ENCODE measurements at regions not wholly inside any gene's neighbourhood (a gene's known extent, or its start where the extent isn't known, plus 50 kb on each side); places are given as distances from the start of the nearest gene placed in this dataset.

- TF ChIP-seq POLR2A (IDR thresholded peaks at IDR 0.05; ENCODE audit: control extremely low read depth in 1 of 2, low read depth in 2 of 2, low read length in 2 of 2) (no peak), RNF2 (IDR thresholded peaks at IDR 0.05; ENCODE audit: borderline replicate concordance, low read depth, low read length, missing control alignments, poor library complexity, severe bottlenecking) (no peak), BCL11A (IDR thresholded peaks at IDR 0.05; ENCODE audit: low read depth in 2 of 2, low read length in 2 of 2) (no peak)
- TF ChIP-seq, protein P1, sequence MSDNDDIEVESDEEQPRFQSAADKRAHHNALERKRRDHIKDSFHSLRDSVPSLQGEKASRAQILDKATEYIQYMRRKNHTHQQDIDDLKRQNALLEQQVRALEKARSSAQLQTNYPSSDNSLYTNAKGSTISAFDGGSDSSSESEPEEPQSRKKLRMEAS (IDR thresholded peaks at IDR 0.05) = no peak
Observed at GRCh38 chr16:73616770-73617169, 568.8 kb upstream of the ZFHX3 start.

Data from H1 (cell line).